Left forelimb (tissue), 1 donor: ENCODE measurements at regions not wholly inside any gene's neighbourhood (a gene's known extent, or its start where the extent isn't known, plus 50 kb on each side); places are given as distances from the start of the nearest gene placed in this dataset.
A peak's percentile ranks its signal among the peaks of the same experiment; 100 is the strongest.

Experiments
- DNase-seq: peaks from one replicate; pipeline ENCODE4 v3.0.0-alpha.2; 2018; ENCODE audit warnings: low spot score

DNA sequence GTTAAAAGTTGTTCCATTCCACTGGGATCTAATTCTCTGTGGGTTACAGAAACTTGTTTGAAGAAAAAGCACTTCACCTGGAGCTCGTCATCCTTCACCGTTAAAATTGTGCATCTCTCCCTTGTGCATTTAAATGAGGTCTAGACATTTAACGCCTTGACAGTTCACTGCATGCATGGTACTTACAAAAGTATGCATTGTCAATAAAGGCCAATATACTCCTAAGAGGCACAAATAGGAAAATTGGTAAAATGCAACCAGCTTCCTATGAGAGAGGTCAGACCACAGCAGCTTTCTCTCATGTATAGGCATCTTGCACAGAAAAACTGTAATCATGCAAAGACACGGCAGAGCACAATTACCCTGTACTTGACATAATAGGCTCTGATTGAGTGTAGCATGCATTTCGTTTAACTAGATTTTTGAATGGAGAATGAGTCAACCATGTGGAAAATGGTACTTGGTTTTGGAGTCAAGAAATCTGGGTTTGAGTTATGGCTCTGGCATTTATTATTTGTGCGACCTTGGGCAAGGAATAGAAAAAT, 378.5 kb downstream of the RFPL4B start:
- DNase-seq: no peak

- DNase-seq: no peak
Measured at GRCh38 chr6:112735129-112735528, 388.0 kb downstream of the RFPL4B start.

GRCh38 chr6:112739766-112740165, 392.6 kb downstream of the RFPL4B start:
- DNase-seq: no peak

GRCh38 chr6:112743323-112743722, 396.2 kb downstream of the RFPL4B start:
- DNase-seq: no peak

GRCh38 chr6:112744827-112745226, 397.7 kb downstream of the RFPL4B start:
- DNase-seq: no peak

GRCh38 chr6:112745765-112746164, 398.6 kb downstream of the RFPL4B start:
- no peak for DNase-seq

DNA sequence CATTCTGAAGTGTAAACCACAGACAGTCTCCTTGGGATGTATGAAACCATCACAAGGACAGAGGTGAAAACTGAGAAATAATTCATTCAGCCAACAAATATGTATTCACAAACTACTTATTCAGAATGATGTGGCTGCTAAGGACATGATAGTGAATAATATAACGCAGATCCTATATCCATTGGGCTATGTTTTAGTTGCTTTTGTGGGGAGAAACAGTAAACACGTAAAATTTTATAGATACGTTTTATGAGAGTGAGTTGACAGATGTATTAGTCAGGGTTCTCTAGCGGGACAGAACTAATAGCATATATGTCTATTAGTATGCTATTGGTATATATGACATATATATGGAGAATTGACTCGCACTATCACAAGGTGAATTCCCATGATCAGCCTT, 402.5 kb downstream of the RFPL4B start:
- no peak for DNase-seq

DNA sequence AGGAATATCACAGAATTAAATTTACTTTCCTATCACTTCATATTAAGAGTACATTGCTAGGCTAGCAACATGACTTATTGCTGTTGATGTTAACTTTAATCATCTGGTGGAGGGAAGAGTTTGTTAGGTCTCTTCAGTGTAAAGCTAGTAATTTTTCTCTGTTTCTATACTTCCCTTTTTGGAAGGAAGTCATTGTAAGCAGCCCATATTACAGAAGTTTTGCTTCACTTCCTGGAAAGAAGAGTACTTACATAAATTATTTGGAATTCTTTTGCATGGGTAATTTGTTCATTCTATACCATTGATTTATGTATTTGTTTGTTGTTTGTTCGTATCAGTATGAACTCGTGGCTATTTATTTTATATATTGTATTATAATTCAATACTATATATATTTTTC, 405.2 kb downstream of the RFPL4B start:
- DNase-seq: no peak

DNA sequence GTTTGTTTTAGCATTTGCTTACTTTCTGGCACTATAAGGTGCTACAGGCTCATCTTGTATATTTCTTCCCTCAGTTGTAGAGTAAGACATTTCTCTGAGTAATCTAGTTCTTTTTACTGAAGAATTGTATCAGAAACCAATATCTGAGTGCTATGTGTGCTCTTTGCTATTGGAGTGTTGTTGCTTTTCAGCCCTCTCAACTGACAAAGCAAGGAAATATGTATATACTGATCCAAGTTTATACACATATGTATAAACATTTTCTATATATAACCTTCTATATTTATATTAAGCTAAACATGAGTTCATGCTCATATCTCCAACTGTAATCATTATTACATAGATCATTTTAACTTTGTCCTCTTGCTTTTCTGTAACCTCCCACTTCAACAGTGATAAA, 405.7 kb downstream of the RFPL4B start:
- DNase-seq: no peak

GRCh38 chr6:112760831-112761230, 413.7 kb downstream of the RFPL4B start:
- no peak for DNase-seq

GRCh38 chr6:112761740-112762139, 414.6 kb downstream of the RFPL4B start:
- DNase-seq: no peak

DNA sequence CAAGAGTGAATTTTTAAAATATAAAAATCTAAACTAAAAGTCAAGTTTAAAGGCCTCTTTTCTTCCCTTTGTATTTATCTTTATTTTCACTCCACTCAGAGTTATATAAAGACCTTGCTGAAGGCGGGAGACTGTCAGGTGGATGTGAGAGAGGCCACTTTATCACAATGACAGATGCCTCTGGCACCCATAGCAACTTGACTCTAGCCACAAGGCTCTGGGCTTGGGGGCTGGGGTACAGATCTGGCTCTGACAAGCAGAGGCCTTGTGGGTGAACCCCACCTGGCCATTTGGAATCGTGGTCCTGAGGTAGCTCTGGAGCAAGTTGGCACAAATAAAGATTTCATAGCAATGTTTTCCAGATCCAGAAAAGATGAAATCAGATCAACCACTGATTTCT, 417.2 kb downstream of the RFPL4B start:
- DNase-seq: no peak

DNA sequence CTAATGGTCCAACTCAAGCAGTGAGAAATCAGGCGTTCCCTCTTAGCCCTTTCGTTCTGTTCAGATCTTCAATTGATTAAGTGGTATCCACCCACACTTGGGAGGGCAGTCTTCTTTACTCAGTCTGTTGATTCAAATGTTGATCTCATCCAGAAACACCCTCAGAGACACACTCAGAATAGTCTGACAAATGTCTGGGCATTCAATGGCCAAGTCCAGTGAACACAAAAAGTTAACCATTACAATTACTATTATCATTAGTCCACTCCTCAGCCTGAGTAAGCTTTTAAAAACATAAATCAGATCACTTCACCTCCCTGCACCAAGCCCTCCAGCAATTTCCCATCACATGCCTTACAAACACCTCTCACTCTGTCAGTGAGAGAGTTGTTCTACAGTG, 423.2 kb downstream of the RFPL4B start:
- no peak for DNase-seq

DNA sequence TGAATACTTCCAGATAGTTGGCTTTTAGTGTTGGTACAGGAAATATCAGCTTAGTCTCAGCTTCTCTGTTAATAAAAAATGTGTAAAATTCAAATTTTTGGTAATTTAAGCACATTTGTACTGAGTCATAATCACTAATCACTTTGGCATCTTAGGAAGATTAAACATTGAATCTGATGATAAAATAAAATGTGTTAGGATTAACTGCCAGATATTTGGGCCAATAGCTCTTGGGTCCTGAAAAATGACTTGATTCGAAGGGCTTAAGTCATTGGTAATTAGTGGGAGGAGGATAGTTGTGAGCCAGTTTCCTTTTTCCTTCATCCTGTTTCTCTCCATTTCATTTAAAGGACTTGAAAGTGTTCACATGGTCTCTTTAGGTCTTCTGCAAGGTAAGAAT, 426.1 kb downstream of the RFPL4B start:
- no peak for DNase-seq

DNA sequence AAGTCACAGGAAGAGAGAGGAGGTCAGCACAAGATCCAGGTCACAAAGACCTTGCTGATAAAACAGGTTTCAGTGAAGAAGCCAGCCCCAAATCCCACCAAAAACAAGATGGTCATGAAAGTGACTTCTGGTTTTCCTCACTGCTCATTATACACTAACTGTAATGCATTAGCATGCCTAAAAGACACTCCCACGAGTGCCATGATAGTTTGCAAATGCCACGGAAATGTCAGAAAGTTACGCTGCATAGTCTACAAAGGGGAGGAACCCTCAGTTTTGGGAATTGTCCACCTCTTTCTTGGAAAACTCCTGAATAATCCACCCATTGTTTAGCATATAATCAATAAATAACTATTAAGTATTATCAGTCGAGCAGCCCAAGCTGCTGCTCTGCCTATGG, 427.2 kb downstream of the RFPL4B start:
- DNase-seq: no peak

GRCh38 chr6:112780498-112781096, 433.5 kb downstream of the RFPL4B start:
- peak; percentile 76 for DNase-seq

GRCh38 chr6:112781241-112781640, 434.1 kb downstream of the RFPL4B start:
- no peak for DNase-seq

GRCh38 chr6:112785408-112785807, 438.3 kb downstream of the RFPL4B start:
- no peak for DNase-seq

- DNase-seq: no peak
Measured at GRCh38 chr6:112786801-112787200, 439.7 kb downstream of the RFPL4B start.

GRCh38 chr6:112787371-112787770, 440.2 kb downstream of the RFPL4B start:
- DNase-seq: no peak

DNA sequence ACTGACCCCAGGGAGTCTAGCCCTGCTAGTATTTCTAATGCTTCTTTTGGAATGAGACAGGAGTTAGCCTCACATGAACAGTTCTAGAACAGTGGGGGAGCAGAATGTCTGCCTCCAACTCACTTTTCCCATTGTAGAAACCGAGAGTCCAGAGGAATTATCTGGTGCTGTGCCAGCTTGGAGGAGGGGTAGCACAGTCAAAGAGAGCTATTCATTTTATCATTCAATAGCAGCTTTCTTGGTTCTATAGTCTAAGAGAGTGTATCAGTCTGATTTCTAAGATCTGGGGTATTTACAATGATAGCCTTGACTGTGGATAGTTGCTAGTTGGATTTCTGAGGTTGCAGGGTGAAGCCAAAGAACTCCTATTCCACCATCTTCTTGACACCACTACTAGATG, 448.2 kb downstream of the RFPL4B start:
- no peak for DNase-seq

DNA sequence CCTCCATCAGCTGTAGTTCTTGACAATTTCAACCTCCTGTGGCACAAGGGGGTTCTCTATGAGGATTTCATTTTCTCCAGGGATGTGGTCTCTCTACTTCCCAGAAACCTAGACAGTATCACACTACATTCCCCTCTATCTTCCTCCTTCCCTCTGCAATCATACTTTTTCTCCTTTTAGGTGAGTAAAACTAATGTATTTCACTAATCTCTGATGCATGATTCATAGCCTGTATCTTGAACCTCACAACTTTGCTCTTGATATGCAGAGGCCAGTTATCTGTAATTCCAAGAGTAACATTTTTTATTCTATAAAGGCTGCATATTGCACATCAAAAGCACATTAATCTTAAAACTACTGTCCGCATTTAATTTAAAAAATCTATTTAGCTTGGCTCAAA, 449.6 kb downstream of the RFPL4B start:
- DNase-seq: no peak

GRCh38 chr6:112799889-112800288, 452.8 kb downstream of the RFPL4B start:
- DNase-seq: no peak

GRCh38 chr6:112800439-112800838, 453.3 kb downstream of the RFPL4B start:
- DNase-seq: no peak
